Endothelial cell of umbilical vein (primary cell): ENCODE measurements at regions not wholly inside any gene's neighbourhood (a gene's known extent, or its start where the extent isn't known, plus 50 kb on each side); places are given as distances from the start of the nearest gene placed in this dataset.

Source experiments
- CTCF ChIP-seq, 2 donors: IDR thresholded peaks; 1 replicate in 1 of 2; 2 replicates in 1 of 2; pipeline ENCODE4 v1.5.1; 2011; ENCODE audit warnings: low read length in 2 of 2, mild to moderate bottlenecking in 2 of 2, moderate library complexity in 2 of 2, control low read depth in 1 of 2, inconsistent platforms in 1 of 2, low read depth in 1 of 2; ENCODE audit not compliant: insufficient read depth in 1 of 2; ENCODE audit errors: extremely low read depth in 1 of 2
- EZH2 ChIP-seq: IDR thresholded peaks from 2 replicates; pipeline ENCODE4 v1.6.1; 2012; ENCODE audit warnings: borderline replicate concordance, low read depth, mild to moderate bottlenecking, moderate library complexity, low read length, inconsistent platforms; ENCODE audit not compliant: severe bottlenecking
- GATA2 ChIP-seq: IDR thresholded peaks from 2 replicates; pipeline ENCODE4 v1.7.0; 2011; ENCODE audit warnings: low read depth, mild to moderate bottlenecking, moderate library complexity, mixed read lengths, low read length; ENCODE audit not compliant: insufficient read length, insufficient read depth
- POLR2A ChIP-seq: IDR thresholded peaks from 2 replicates; pipeline ENCODE4 v1.6.1; 2012; ENCODE audit warnings: low read depth, mild to moderate bottlenecking, control low read depth, low read length
- POLR2AphosphoS5 ChIP-seq: IDR thresholded peaks from 2 replicates; pipeline ENCODE4 v1.6.1; 2012; ENCODE audit warnings: low read depth, mild to moderate bottlenecking, control low read depth, low read length, moderate library complexity; ENCODE audit not compliant: insufficient read depth

DNA sequence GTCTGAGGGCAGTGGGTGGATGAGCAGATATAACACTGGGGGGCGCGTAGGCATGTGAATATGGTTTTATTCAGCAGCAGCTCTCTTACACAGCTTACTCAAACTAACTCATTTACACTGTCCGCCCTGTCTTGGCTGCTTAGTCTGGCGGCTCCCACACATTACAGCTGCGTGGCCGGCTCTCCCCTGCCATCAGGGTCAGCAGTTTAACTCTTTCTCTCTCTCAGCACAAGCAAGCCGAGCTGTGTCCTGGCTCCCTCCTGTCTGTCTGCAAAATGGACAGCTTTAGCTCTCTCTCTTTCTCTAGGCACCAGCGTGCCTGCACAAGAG, 1310.1 kb upstream of the RAG2 start:
- TF ChIP-seq CTCF (IDR thresholded peaks at IDR 0.05; ENCODE audit: extremely low read depth in 1 of 2, insufficient read depth in 1 of 2, low read depth in 1 of 2, low read length in 2 of 2) (no peak), POLR2A (no peak), EZH2 (no peak), GATA2 (no peak), POLR2AphosphoS5 (no peak)
